ENCODE measurements at regions not wholly inside any gene's neighbourhood (a gene's known extent, or its start where the extent isn't known, plus 50 kb on each side); places are given as distances from the start of the nearest gene placed in this dataset.
"Not testable (repeated sequence)": the region's sequence is repeated elsewhere in the genome, so short reads cannot be mapped to it uniquely, and the experiment has no call there.

DNA sequence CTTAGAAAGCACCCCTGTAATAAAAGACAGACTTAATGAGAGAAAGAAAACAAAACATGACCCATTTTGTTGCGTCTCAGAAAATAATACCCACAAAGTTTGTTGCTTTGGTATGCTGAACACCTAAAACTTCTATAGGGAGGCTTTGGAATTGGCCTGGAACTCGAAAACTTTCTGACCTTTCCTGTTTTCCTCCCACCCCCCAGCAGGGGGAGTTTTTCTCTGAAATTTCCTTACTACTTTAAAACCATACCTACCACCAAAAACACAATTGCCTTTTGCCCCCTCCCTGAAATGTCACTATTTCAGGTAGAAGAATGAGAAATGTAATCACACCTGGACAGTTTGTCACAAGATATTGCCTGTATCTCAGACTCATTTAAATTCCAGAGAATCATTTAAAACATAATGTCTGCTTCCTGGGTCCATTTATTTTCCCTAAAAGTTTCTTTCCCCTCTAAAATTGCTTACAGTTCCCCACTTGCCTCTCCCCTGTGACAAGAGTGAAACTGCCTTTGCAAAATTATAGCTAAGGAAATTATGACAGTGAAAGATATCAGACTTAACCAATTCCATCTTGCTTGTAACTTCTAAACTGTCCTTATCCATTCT, 2700.2 kb downstream of the PCDH9 start:
- peaks cover 3% of the 10 kb centered on the region for H3K9me3 Mint-ChIP-seq (ENCODE audit: low read depth)
- no peaks in the 10 kb centered on the region for H3K4me1 Mint-ChIP-seq (ENCODE audit: low read depth)
- no peak overlapping the region for H3K27ac Mint-ChIP-seq
- no peaks in the 10 kb centered on the region for H3K36me3 Mint-ChIP-seq
- no peak overlapping the region for H3K4me3 Mint-ChIP-seq
- no peaks in the 10 kb centered on the region for H3K27me3 Mint-ChIP-seq

DNA sequence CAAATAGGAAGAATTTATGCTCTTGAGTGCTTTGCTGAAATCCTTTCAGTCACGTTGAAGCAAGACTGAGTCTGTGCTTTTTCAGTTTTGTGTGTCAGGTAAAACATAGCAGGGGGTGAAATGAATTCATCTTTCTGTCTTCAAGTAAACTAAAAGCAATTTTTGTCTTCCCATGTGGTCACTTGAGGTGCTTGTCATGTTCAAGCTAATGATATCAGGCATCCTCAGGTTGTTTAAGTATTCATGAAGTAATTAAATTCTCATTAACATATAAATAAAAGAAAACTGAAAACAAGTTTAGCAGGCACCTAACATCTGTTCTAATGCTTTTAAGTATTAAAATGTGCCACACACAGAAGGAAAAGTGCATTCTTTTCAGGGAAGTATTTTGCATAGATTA, 2701.3 kb downstream of the PCDH9 start:
- Mint-ChIP-seq H3K27ac (no peak overlapping the region), H3K27me3 (no peaks in the 10 kb centered on the region), H3K4me3 (no peak overlapping the region), H3K36me3 (no peaks in the 10 kb centered on the region), H3K4me1 (ENCODE audit: low read depth) (no peaks in the 10 kb centered on the region), H3K9me3 (ENCODE audit: low read depth) (peaks cover 3% of the 10 kb centered on the region)

DNA sequence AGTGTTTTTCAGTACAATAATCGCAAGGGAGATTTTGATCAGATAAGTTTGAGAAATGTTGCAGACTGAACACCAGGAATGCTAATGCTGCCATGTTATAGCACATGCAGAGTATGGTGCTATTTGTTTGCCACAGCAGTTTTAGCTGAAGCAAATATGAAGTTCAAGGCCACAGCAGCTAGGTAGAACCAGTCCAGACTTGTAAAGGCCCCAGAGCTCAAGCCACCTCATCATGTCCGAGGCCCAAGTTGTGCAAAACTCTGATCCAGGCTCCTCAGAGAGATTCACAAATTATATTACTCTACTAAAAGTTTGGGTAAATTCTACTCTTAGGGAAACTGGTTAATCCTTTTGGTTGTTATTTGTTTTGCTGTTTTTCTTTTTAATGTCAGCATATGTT, 2702.6 kb downstream of the PCDH9 start:
- Mint-ChIP-seq H3K27me3 (no peaks in the 10 kb centered on the region), H3K36me3 (no peaks in the 10 kb centered on the region), H3K4me3 (no peak overlapping the region), H3K9me3 (ENCODE audit: low read depth) (peaks cover 7% of the 10 kb centered on the region), H3K4me1 (ENCODE audit: low read depth) (no peaks in the 10 kb centered on the region), H3K27ac (no peak overlapping the region)

DNA sequence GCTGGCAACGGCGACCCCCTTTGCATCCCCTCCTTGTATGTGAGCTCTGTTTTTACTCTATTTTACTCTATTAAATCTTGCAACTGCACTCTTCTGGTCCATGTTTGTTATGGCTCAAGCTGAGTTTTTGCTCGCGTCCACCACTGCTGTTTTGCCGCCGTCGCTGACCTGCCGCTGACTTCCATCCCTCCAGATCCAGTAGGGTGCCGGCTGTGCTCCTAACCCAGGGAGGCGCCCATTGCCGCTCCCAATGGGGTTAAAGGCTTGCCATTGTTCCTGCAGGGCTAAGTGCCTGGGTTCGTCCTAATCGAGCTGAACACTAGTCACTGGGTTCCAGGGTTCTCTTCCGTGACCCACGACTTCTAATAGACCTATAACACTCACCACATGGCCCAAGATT, 2704.4 kb downstream of the PCDH9 start:
- no peak overlapping the region for H3K27ac Mint-ChIP-seq
- H3K36me3 Mint-ChIP-seq: no peaks in the 10 kb centered on the region
- H3K4me3 Mint-ChIP-seq: no peak overlapping the region
- peaks cover 11% of the 10 kb centered on the region for H3K9me3 Mint-ChIP-seq (ENCODE audit: low read depth)
- H3K4me1 Mint-ChIP-seq (ENCODE audit: low read depth): no peaks in the 10 kb centered on the region
- H3K27me3 Mint-ChIP-seq: no peaks in the 10 kb centered on the region

DNA sequence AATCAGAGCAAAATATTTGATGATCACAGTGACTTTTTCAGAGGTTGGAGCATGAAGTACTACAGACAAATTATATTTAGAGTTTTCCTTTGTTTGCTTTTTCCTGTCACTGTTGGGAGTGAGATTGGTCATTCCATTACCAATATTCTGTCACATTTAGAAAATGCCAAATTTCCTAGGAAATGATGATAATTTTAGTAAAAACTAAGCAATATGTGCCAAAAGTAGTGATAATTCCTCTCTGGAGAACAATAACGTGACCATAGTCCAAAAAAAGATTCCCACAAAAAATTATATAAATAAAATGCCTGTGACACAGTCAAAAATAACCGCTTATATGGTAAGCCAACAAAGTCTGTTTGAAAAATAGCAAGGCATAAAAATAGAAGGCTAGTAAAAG, 2719.4 kb downstream of the PCDH9 start:
- Mint-ChIP-seq H3K4me3 (no peak overlapping the region), H3K4me1 (ENCODE audit: low read depth) (no peaks in the 10 kb centered on the region), H3K27me3 (no peaks in the 10 kb centered on the region), H3K9me3 (ENCODE audit: low read depth) (peaks cover 16% of the 10 kb centered on the region), H3K36me3 (no peaks in the 10 kb centered on the region), H3K27ac (no peak overlapping the region)

DNA sequence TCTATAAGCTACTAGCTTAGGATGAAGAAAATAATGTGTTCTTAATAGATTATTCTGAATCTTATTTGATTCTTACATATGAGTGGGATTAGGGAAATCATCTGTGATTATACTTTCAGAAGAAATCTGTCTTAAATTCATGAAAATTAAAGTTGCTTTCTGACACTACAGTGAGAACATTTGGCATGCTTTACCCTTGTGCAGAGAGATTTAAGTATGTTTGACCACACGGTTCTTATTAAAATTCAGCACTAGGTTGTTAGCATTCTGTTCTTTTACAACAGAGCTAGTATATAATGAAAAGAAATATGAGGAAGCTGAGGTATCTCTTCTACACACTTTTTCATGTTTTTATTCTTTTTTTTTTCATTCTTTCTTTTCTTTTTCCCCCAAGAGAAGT, 2723.9 kb downstream of the PCDH9 start:
- Mint-ChIP-seq H3K4me3 (no peak overlapping the region), H3K27ac (no peak overlapping the region), H3K36me3 (no peaks in the 10 kb centered on the region), H3K4me1 (ENCODE audit: low read depth) (no peaks in the 10 kb centered on the region), H3K27me3 (no peaks in the 10 kb centered on the region), H3K9me3 (ENCODE audit: low read depth) (peaks cover 9% of the 10 kb centered on the region)

DNA sequence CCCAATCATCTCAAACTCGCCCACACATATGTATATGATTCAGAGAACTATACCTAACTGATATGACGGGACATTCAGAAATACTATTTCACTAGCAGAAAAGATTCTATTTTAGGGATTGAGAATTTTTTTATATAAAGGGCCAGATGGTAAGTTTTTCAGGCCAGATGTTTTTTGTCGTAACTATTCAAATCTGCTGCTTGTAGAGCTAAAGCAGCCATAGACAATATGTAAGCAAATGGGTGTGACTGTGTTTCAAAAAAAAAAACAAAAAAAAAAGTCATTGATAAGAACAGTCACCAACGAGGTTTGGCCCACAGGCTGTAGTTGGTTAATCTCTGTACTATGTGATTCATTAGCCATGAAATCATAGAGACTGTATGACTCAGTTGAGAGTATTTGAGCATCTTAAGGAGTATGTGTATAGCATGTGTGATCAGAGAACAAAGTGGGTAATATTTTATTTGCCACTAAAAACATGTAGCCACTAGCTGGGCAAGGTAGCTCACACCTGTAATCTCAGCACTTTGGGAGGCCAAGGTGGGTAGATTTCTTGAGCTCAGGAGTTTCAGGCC, 2724.7 kb downstream of the PCDH9 start:
- no peaks in the 10 kb centered on the region for H3K4me1 Mint-ChIP-seq (ENCODE audit: low read depth)
- no peak overlapping the region for H3K27ac Mint-ChIP-seq
- peaks cover 9% of the 10 kb centered on the region for H3K9me3 Mint-ChIP-seq (ENCODE audit: low read depth)
- H3K4me3 Mint-ChIP-seq: no peak overlapping the region
- no peaks in the 10 kb centered on the region for H3K27me3 Mint-ChIP-seq
- no peaks in the 10 kb centered on the region for H3K36me3 Mint-ChIP-seq

DNA sequence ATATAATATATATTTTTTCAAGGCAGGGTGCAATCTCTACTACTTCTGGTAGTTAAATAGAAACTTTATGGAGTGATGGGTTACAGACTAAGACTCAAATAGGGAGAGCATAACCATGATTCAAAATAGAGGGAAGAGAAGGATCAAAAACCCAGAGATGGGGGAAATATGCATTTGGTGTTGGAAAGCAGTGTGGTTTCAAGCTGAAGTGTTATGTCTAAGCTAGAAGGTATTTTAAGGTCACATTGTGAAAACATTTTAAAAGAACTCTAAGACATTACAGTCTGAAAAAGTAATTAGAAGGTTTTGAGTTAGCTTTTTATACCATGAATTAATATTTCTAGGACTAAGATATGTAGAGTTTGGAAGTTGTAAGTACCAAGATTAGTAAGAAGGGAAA, 2741.4 kb downstream of the PCDH9 start:
- H3K36me3 Mint-ChIP-seq: no peaks in the 10 kb centered on the region
- no peaks in the 10 kb centered on the region for H3K27me3 Mint-ChIP-seq
- H3K4me3 Mint-ChIP-seq: no peak overlapping the region
- H3K9me3 Mint-ChIP-seq (ENCODE audit: low read depth): peaks cover 16% of the 10 kb centered on the region
- H3K27ac Mint-ChIP-seq: no peak overlapping the region
- H3K4me1 Mint-ChIP-seq (ENCODE audit: low read depth): no peaks in the 10 kb centered on the region

DNA sequence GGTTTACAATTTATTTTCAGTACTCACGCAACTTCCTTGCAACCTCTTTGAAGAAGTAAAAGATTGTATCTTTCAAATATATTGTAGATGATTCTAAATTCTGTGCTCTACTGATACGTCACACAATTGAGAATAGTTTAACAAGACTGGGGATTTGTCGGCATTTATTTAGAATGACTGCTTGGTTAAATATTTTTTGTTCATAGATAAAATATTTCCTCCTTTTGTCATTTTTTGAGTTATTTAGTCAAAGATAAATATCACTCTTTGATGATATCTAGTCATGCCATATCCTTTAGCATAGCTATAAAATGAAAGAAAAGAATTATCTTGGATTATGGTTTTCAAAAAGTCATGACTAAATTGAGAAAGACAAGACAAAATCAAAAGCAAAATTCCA, 2747.8 kb downstream of the PCDH9 start:
- peaks cover 3% of the 10 kb centered on the region for H3K9me3 Mint-ChIP-seq (ENCODE audit: low read depth)
- no peaks in the 10 kb centered on the region for H3K27me3 Mint-ChIP-seq
- H3K36me3 Mint-ChIP-seq: no peaks in the 10 kb centered on the region
- no peak overlapping the region for H3K27ac Mint-ChIP-seq
- H3K4me1 Mint-ChIP-seq (ENCODE audit: low read depth): no peaks in the 10 kb centered on the region
- no peak overlapping the region for H3K4me3 Mint-ChIP-seq

DNA sequence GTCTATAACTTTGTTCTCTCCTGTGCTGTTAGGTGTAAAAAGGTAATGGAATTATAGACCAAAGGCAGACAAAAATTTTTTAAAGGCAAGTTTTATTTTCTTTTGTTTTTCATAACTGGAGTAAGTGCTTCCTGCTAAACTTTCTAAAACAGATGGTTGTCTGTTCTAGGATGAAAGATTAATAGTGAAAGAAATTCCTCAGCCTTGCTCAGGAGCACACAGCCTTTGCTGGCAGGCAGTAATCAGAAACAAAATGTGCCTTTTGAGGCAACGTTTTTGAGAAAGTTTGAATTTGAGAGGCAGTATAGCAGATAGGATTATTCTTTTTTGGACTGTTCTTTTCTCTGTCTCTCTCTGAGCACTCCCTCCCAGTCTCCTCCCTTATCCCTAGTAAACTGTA, 2749.5 kb downstream of the PCDH9 start:
- Mint-ChIP-seq H3K4me1 (ENCODE audit: low read depth) (no peaks in the 10 kb centered on the region), H3K27me3 (no peaks in the 10 kb centered on the region), H3K9me3 (ENCODE audit: low read depth) (peaks cover 9% of the 10 kb centered on the region), H3K27ac (no peak overlapping the region), H3K4me3 (no peak overlapping the region), H3K36me3 (no peaks in the 10 kb centered on the region)

DNA sequence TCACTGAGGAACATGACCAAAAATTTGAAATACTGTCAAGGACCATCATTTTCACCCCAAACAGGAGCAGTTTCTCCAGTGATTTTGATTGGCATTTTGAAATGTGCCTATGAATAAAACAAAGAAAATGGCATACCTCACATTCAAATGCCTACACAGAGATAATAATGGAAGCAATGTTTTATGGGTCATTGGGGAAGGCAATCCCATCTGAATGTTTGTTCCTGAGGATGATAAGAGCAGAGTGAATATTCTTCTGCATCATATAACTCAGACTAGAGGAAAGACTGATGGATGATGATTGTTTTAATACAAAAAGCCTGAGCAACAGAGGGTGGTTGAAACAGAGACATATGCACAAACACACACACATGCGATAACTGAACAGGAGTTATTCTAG, 2749.9 kb downstream of the PCDH9 start:
- no peaks in the 10 kb centered on the region for H3K27me3 Mint-ChIP-seq

DNA sequence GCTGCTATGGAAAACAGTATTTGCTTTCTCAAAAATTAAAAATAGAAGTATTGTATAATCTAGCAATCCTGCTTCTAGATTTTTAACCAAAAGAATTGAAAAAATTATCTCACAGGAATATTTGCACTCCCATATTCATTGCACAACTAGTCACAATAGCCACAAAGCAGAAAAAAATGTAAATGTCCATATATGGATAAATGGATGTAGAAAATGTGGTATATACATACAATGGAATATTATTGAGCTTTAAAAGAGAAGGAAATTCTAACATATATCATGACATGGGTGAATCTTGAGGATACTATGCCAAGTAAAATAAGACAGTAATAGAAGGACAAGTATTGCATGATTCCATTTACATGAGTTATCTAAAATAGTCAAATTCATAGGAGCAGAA, 2753.0 kb downstream of the PCDH9 start:
- Mint-ChIP-seq H3K27ac (no peak overlapping the region), H3K27me3 (no peaks in the 10 kb centered on the region), H3K36me3 (no peaks in the 10 kb centered on the region), H3K9me3 (ENCODE audit: low read depth) (peaks cover 17% of the 10 kb centered on the region), H3K4me1 (ENCODE audit: low read depth) (no peaks in the 10 kb centered on the region), H3K4me3 (no peak overlapping the region)

More for the DNA sequence above, 2749.9 kb downstream of the PCDH9 start:
- Mint-ChIP-seq H3K27ac (no peak overlapping the region), H3K36me3 (no peaks in the 10 kb centered on the region), H3K4me1 (ENCODE audit: low read depth) (no peaks in the 10 kb centered on the region), H3K9me3 (ENCODE audit: low read depth) (peaks cover 12% of the 10 kb centered on the region), H3K4me3 (no peak overlapping the region)

DNA sequence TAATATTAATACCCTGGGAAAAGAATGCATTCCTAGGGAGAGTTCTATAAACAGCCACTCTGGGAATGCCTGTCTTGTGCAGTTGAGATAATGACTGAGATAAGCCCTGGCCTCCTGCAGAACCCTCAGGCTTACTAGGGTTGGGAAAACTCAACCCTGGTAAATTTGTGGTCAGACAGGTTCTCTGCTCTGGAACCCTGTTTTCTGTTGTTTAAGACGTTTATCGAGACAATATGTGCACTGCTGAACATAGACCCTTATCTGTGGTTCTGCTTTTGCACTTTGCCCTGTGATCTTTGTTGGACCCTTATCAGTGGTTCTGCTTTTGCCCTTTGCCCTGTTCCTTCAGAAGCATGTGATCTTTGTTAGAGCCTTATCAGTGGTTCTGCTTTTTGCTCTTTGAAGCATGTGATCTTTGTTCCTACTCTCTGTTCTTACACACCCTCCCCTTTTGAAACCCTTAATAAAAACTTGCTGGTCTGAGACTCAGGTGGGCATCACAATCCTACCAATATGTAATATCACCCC, 2754.0 kb downstream of the PCDH9 start:
- H3K27ac Mint-ChIP-seq; H3K4me1 Mint-ChIP-seq (ENCODE audit: low read depth); H3K27me3 Mint-ChIP-seq; H3K36me3 Mint-ChIP-seq; H3K4me3 Mint-ChIP-seq: not testable (repeated sequence)
- H3K9me3 Mint-ChIP-seq (ENCODE audit: low read depth): peaks cover 17% of the 10 kb centered on the region

DNA sequence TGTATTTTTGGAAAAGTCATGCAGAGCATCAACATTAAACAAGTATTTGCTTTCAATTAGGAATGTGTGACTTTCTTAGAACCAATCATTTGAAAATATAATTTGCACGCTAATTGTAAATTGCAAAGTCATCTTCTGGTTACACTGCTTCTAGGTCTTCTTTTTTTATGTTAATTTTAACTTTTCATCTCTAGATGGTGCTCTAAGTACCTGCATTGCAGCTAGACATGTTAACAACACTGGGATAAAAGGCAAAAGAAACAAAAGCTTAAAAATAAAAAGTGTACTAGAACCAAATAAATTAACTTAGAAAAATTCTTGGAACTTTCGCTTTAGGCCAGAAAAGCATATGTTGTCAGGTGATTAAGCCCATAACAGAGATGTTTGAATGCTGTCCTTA, 2758.2 kb downstream of the PCDH9 start:
- H3K9me3 Mint-ChIP-seq (ENCODE audit: low read depth): peaks cover 18% of the 10 kb centered on the region
- H3K4me3 Mint-ChIP-seq: no peak overlapping the region
- no peaks in the 10 kb centered on the region for H3K27me3 Mint-ChIP-seq
- H3K4me1 Mint-ChIP-seq (ENCODE audit: low read depth): no peaks in the 10 kb centered on the region
- H3K27ac Mint-ChIP-seq: no peak overlapping the region
- H3K36me3 Mint-ChIP-seq: no peaks in the 10 kb centered on the region

DNA sequence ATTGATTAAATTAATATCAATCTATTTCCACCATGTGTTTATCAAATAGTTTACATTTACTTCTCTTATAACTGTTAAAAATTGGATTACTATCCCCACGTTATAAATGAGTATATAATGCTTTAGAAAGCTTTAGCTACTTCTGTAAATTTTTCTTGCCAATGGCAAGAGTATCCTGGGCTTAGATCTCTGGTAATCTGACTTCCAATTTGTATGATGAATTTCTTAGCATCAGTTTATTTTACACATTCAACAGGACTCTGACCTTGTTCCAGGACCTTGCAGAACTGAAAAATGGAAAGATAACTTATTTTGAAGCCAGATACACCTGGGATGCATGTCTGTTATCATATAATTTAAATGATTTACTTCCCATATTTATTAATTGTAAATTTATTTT, 2759.4 kb downstream of the PCDH9 start:
- Mint-ChIP-seq H3K36me3 (no peaks in the 10 kb centered on the region), H3K27ac (no peak overlapping the region), H3K9me3 (ENCODE audit: low read depth) (peaks cover 12% of the 10 kb centered on the region), H3K4me3 (no peak overlapping the region), H3K4me1 (ENCODE audit: low read depth) (no peaks in the 10 kb centered on the region), H3K27me3 (no peaks in the 10 kb centered on the region)

DNA sequence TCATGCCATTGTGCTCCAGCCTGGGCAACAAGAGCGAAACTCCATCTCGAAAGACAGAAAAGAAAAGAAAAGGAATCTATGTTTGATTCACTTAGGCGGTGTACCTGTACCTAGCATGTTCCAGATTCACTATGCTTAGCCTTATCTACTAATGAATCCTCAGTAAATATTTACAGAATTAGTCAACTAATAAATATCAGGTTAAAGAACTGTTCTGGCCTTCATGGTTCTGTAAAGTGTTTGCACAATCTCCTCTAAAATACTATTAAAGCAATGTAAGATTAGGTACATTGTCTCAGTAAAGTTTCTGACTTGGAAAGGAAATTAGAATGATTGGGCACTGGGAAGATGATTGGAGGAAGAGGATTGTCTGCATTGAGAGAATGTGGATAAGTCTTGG, 2770.4 kb downstream of the PCDH9 start:
- Mint-ChIP-seq H3K36me3 (no peaks in the 10 kb centered on the region), H3K27ac (no peak overlapping the region), H3K9me3 (ENCODE audit: low read depth) (peaks cover 5% of the 10 kb centered on the region), H3K4me1 (ENCODE audit: low read depth) (no peaks in the 10 kb centered on the region), H3K27me3 (no peaks in the 10 kb centered on the region), H3K4me3 (no peak overlapping the region)
